GM23338 (cell line): ENCODE measurements at regions not wholly inside any gene's neighbourhood (a gene's known extent, or its start where the extent isn't known, plus 50 kb on each side); places are given as distances from the start of the nearest gene placed in this dataset.

Experiments
- ATAC-seq: fragments of 200-7000 bp; cut with Tn5 transposase; 3 replicates; pipeline ENCODE4 v1.9.1; 2020
- DNase-seq: peaks from one replicate; pipeline ENCODE4 v3.0.0-alpha.2; 2015; ENCODE audit warnings: low spot score
- H2AFZ ChIP-seq: fragments of 200-600 bp; sonication (generic); 2 replicates; pipeline ENCODE4 v1.8.0; 2016; ENCODE audit warnings: antibody characterized with exemption, mild to moderate bottlenecking, moderate library complexity
- H3F3A ChIP-seq: fragments of 200-600 bp; sonication (generic); replicated peaks from 2 replicates; pipeline ENCODE4 v1.8.0; 2017; ENCODE audit warnings: antibody characterized with exemption, mixed run types, low read depth
- H3K27ac ChIP-seq: fragments of 200-600 bp; sonication (generic); 2 replicates; pipeline ENCODE4 v1.6.1; 2016; ENCODE audit warnings: low read depth
- H3K27me3 ChIP-seq: fragments of 200-600 bp; sonication (generic); 2 replicates; pipeline ENCODE4 v1.8.0; 2016; ENCODE audit warnings: mild to moderate bottlenecking, mixed run types, moderate library complexity; ENCODE audit not compliant: insufficient read depth
- H3K36me3 ChIP-seq: fragments of 200-600 bp; sonication (generic); 2 replicates; pipeline ENCODE4 v1.8.0; 2016; ENCODE audit warnings: mild to moderate bottlenecking; ENCODE audit not compliant: insufficient read depth
- H3K4me1 ChIP-seq: fragments of 200-600 bp; sonication (generic); 2 replicates; pipeline ENCODE4 v1.8.0; 2016; ENCODE audit warnings: mild to moderate bottlenecking, moderate library complexity; ENCODE audit not compliant: insufficient read depth
- H3K4me2 ChIP-seq: fragments of 200-600 bp; sonication (generic); 2 replicates; pipeline ENCODE4 v1.7.1; 2017; ENCODE audit warnings: mixed run types
- H3K4me3 ChIP-seq: fragments of 200-600 bp; sonication (generic); 2 replicates; pipeline ENCODE4 v1.6.1; 2016; ENCODE audit warnings: mixed run types
- H3K79me2 ChIP-seq: fragments of 200-600 bp; sonication (generic); replicated peaks from 2 replicates; pipeline ENCODE4 v1.8.0; 2017; ENCODE audit warnings: mild to moderate bottlenecking; ENCODE audit not compliant: insufficient read depth
- H3K9me2 ChIP-seq: fragments of 200-600 bp; sonication (generic); 2 replicates; pipeline ENCODE4 v1.8.0; 2017; ENCODE audit not compliant: insufficient read depth
- H4K20me1 ChIP-seq: fragments of 200-600 bp; sonication (generic); replicated peaks from 2 replicates; pipeline ENCODE4 v1.8.0; 2017; ENCODE audit warnings: mild to moderate bottlenecking; ENCODE audit not compliant: insufficient read depth
- H3K27ac Mint-ChIP-seq: 2 replicates; pipeline ENCODE4 v1.8.0; 2020; ENCODE audit warnings: inconsistent platforms, mild to moderate bottlenecking, moderate library complexity, mixed read lengths
- H3K27me3 Mint-ChIP-seq: 3 replicates; pipeline ENCODE4 v1.8.0; 2022; ENCODE audit warnings: low read depth, mild to moderate bottlenecking, moderate library complexity, mixed read lengths, inconsistent platforms; ENCODE audit not compliant: insufficient read depth, poor library complexity
- H3K36me3 Mint-ChIP-seq: 3 replicates; pipeline ENCODE4 v1.8.0; 2021; ENCODE audit warnings: low read depth, mild to moderate bottlenecking, inconsistent platforms, moderate library complexity, mixed read lengths
- H3K4me1 Mint-ChIP-seq: 3 replicates; pipeline ENCODE4 v1.8.0; 2020; ENCODE audit warnings: mild to moderate bottlenecking, inconsistent platforms, mixed read lengths
- H3K4me3 Mint-ChIP-seq: 3 replicates; pipeline ENCODE4 v1.8.0; 2021; ENCODE audit warnings: moderate library complexity, mild to moderate bottlenecking, inconsistent platforms, mixed read lengths
- H3K9me3 Mint-ChIP-seq: 3 replicates; pipeline ENCODE4 v1.8.0; 2020; ENCODE audit warnings: moderate library complexity, mild to moderate bottlenecking, inconsistent platforms, mixed read lengths
- JUNB ChIP-seq: IDR thresholded peaks from one replicate; pipeline ENCODE4 v1.6.1; 2016; ENCODE audit warnings: antibody characterized with exemption; ENCODE audit not compliant: unreplicated experiment
- NANOG ChIP-seq: IDR thresholded peaks from 2 replicates; pipeline ENCODE4 v1.6.1; 2016; ENCODE audit warnings: antibody characterized with exemption, borderline replicate concordance
- STAT1 ChIP-seq: IDR thresholded peaks from one replicate; pipeline ENCODE4 v1.6.1; 2016; ENCODE audit warnings: antibody characterized with exemption; ENCODE audit not compliant: unreplicated experiment
- ZNF462 ChIP-seq: fragments of 250-450 bp; sonication (Bioruptor Pico); IDR thresholded peaks from 2 replicates; pipeline ENCODE4 v1.5.0; 2020; ENCODE audit warnings: mild to moderate bottlenecking, moderate library complexity
- TF ChIP-seq, protein P1 (sequence below): IDR thresholded peaks from 2 replicates; pipeline ENCODE4 v1.6.1; 2016; ENCODE audit warnings: antibody characterized with exemption

GRCh38 chr20:53872561-53873229 is 197.7 kb downstream of the BCAS1 start (continued):
- TF ChIP-seq ZNF462 (CRISPR knock-in tag) = no peak
- no peak for TF ChIP-seq NANOG
- no peak for TF ChIP-seq JUNB
- no peak for TF ChIP-seq STAT1

GRCh38 chr20:53872081-53872541 is 198.3 kb downstream of the BCAS1 start:
- no peak overlapping the region for H2AFZ ChIP-seq
- H3K9me2 ChIP-seq = no peaks in the 10 kb centered on the region
- DNase-seq (no peak), ATAC-seq (no peak)
- peak overlapping the region; percentile 47 for H3K4me2 ChIP-seq
- peaks cover 64% of the 10 kb centered on the region for H3K4me1 ChIP-seq
- peak; percentile 33; the same call in 1 of the 2 replicates for TF ChIP-seq NANOG
- TF ChIP-seq, protein P1, sequence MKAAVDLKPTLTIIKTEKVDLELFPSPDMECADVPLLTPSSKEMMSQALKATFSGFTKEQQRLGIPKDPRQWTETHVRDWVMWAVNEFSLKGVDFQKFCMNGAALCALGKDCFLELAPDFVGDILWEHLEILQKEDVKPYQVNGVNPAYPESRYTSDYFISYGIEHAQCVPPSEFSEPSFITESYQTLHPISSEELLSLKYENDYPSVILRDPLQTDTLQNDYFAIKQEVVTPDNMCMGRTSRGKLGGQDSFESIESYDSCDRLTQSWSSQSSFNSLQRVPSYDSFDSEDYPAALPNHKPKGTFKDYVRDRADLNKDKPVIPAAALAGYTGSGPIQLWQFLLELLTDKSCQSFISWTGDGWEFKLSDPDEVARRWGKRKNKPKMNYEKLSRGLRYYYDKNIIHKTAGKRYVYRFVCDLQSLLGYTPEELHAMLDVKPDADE = no peak
- H3K27ac Mint-ChIP-seq = peak overlapping the region; percentile 94
- no peaks in the 10 kb centered on the region for H3K36me3 Mint-ChIP-seq
- peaks cover 52% of the 10 kb centered on the region for H3K4me1 Mint-ChIP-seq
- no peaks in the 10 kb centered on the region for H4K20me1 ChIP-seq
- no peaks in the 10 kb centered on the region for H3K79me2 ChIP-seq
- peak overlapping the region; percentile 15; the same call in 1 of the 3 replicates for H3K4me3 Mint-ChIP-seq
- no peaks in the 10 kb centered on the region for H3K27me3 ChIP-seq
- no peak overlapping the region; the same call in 1 of the 2 replicates for H3K4me3 ChIP-seq
- no peaks in the 10 kb centered on the region for H3K9me3 Mint-ChIP-seq
- H3K27me3 Mint-ChIP-seq = peaks cover 6% of the 10 kb centered on the region
- H3F3A ChIP-seq = peaks cover 5% of the 10 kb centered on the region; the same call in 1 of the 2 replicates
- H3K27ac ChIP-seq = peak overlapping the region; percentile 56
- no peaks in the 10 kb centered on the region for H3K36me3 ChIP-seq
